GM12864 (cell line): ENCODE measurements at regions not wholly inside any gene's neighbourhood (a gene's known extent, or its start where the extent isn't known, plus 50 kb on each side); places are given as distances from the start of the nearest gene placed in this dataset.

Source experiments
- DNase-seq: peaks from one replicate; pipeline ENCODE4 v3.0.0-alpha.2; 2011; ENCODE audit warnings: low read depth
- H3K4me3 ChIP-seq: 2 replicates; pipeline ENCODE4 v1.5.1; 2011; ENCODE audit warnings: mild to moderate bottlenecking, low read depth, low read length, control low read depth
- TF ChIP-seq, protein P1 (sequence below): IDR thresholded peaks from 2 replicates; pipeline ENCODE4 v1.5.1; 2011; ENCODE audit warnings: low read depth, mild to moderate bottlenecking, moderate library complexity, low read length, control low read depth, inconsistent platforms; ENCODE audit errors: missing control alignments

DNA sequence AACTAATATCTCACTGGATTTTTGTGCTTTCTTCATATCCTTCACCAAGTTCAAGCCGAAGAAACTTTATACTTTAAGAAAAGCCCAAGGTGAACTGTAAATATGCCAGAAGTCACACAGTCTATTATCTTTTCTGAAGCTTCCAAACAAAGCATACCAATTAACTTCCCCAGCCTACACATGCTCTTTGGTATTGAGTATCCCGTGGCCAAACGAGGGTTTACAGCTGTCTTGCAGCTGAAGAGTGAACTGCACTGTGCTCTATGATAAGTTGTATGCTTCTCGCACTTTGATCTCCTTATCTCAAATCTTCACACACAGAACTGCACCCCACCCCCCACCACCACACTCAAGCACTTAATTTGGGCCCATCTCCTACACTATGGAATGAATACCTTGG lies 215.6 kb upstream of the VEPH1 start:
- TF ChIP-seq, protein P1, sequence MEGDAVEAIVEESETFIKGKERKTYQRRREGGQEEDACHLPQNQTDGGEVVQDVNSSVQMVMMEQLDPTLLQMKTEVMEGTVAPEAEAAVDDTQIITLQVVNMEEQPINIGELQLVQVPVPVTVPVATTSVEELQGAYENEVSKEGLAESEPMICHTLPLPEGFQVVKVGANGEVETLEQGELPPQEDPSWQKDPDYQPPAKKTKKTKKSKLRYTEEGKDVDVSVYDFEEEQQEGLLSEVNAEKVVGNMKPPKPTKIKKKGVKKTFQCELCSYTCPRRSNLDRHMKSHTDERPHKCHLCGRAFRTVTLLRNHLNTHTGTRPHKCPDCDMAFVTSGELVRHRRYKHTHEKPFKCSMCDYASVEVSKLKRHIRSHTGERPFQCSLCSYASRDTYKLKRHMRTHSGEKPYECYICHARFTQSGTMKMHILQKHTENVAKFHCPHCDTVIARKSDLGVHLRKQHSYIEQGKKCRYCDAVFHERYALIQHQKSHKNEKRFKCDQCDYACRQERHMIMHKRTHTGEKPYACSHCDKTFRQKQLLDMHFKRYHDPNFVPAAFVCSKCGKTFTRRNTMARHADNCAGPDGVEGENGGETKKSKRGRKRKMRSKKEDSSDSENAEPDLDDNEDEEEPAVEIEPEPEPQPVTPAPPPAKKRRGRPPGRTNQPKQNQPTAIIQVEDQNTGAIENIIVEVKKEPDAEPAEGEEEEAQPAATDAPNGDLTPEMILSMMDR = no peak
- DNase-seq = no peak
- no peak overlapping the region for H3K4me3 ChIP-seq

- no peak for DNase-seq
- TF ChIP-seq, protein P1 = no peak
- H3K4me3 ChIP-seq = no peak overlapping the region
Measured at GRCh38 chr3:157713101-157713500, 209.9 kb upstream of the VEPH1 start.

DNA sequence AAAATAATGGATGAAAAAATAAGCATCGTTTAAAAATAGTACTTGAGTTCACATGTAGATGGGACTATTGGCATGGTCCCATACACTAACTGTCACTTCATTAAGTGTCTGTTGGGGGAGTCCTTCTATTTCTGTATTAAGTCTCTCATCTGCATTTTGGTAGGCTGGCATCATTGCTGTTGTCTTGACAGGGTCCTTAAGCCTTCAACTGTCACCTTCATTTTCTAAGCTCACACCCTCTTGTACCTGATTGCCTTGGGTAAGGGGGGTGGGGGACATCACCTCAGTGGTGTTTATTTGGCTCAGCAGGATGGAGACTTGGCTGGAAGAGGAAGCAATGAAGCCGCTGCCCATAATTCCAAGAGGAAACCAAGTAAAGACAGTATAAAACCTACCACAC lies 202.0 kb upstream of the VEPH1 start:
- TF ChIP-seq, protein P1 = no peak
- H3K4me3 ChIP-seq = no peak overlapping the region
- DNase-seq = no peak

DNA sequence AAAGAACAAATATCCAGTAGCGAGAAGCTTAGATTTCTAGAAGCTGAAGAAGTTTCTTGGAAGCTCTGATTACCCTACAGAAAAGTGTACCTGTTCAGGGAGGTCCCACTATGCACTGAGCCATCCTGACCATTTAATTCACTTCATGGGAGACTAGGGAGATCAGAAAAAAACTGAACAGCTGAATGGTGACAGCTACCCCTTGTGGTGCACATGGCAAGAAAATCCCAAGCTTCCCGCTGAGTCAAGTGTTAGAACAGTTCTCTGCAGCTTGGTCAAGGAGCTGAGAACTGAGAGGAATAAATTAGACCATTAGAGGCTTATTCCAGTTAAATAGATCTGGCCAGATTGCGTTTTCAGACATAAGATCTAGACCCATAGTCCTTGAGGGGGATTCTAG lies 197.2 kb upstream of the VEPH1 start:
- H3K4me3 ChIP-seq = no peak overlapping the region
- no peak for DNase-seq
- TF ChIP-seq, protein P1 = no peak

DNA sequence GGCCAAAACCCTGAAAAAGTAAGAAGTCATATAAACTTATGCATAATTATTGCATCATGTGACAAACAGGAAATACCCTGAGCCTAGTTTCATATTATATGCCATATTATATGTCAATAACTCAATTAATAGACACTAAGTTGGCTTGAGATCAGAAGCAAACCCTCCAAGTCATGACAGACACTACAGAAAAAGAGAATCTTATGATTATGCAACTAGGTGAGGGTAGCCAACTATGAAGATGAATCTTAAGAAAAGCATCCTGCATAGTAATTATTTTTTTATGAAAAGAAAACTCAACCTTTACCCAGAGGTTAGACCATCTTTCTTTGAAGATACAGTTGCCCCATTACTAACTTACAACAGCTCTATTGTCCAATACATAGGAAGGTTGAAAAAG lies 192.4 kb upstream of the VEPH1 start:
- no peak overlapping the region for H3K4me3 ChIP-seq
- no peak for DNase-seq
- TF ChIP-seq, protein P1 = no peak

- DNase-seq = no peak
- no peak overlapping the region for H3K4me3 ChIP-seq
- TF ChIP-seq, protein P1 = no peak
Measured at GRCh38 chr3:157695103-157695502, 191.9 kb upstream of the VEPH1 start.

DNA sequence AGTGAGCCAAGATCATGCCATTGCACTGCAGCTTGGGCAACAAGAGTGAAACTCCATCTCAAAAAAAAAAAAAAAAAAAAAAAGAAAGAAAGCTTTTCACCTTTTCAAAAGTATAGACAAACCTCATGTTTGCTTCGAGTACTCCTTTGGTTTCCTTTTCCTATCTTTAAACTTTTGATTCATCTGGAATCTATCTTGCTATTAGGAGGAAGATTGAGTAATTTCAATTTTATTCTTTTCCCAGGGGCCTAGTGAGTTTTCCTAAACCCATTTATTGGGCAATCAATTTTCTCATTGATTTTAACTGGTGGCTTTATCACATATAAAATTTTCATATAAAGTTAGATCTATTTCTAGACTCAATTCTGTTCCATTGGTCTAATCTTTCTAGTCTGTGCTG lies 190.5 kb upstream of the VEPH1 start:
- DNase-seq = no peak
- no peak overlapping the region for H3K4me3 ChIP-seq
- TF ChIP-seq, protein P1 = no peak
